Neutrophil (primary cell): ENCODE measurements at regions not wholly inside any gene's neighbourhood (a gene's known extent, or its start where the extent isn't known, plus 50 kb on each side); places are given as distances from the start of the nearest gene placed in this dataset.

Experiments used
- H3K27ac ChIP-seq: fragments of 200-600 bp; sonication (generic); 2 replicates; pipeline ENCODE4 v1.5.1; 2016; ENCODE audit warnings: mild to moderate bottlenecking, moderate library complexity
- H3K27me3 ChIP-seq: fragments of 200-600 bp; sonication (generic); 2 replicates; pipeline ENCODE4 v1.6.0; 2016; ENCODE audit warnings: mild to moderate bottlenecking
- H3K36me3 ChIP-seq: fragments of 200-600 bp; sonication (generic); 2 replicates; pipeline ENCODE4 v1.5.1; 2017
- H3K4me1 ChIP-seq, 2 experiments: fragments of 200-600 bp in 1 of 2; sonication (generic) in 1 of 2; 1 replicate in 1 of 2; 2 replicates in 1 of 2; pipeline versions ENCODE4 v1.5.1 to v1.6.1; 2013 to 2016; ENCODE audit warnings: low read depth in 1 of 2, low read length in 1 of 2, mild to moderate bottlenecking in 1 of 2, moderate library complexity in 1 of 2; ENCODE audit not compliant: control insufficient read depth in 1 of 2, insufficient read depth in 1 of 2
- H3K4me3 ChIP-seq, 2 experiments: fragments of 200-600 bp in 1 of 2; sonication (generic) in 1 of 2; 1 replicate in 1 of 2; 2 replicates in 1 of 2; pipeline ENCODE4 v1.5.1; 2013 to 2016; ENCODE audit warnings: low read depth in 1 of 2, low read length in 1 of 2, mild to moderate bottlenecking in 1 of 2, moderate library complexity in 1 of 2
- H3K9me3 ChIP-seq: fragments of 200-600 bp; sonication (generic); 2 replicates; pipeline ENCODE4 v1.5.1; 2016
- CTCF ChIP-seq: fragments of 200-600 bp; sonication (generic); IDR thresholded peaks from 2 replicates; pipeline ENCODE4 v1.5.1; 2016; ENCODE audit warnings: antibody characterized with exemption

- no peak overlapping the region for H3K4me3 ChIP-seq
- no peaks in the 10 kb centered on the region for H3K4me1 ChIP-seq
- no peak overlapping the region for H3K27ac ChIP-seq
- no peaks in the 10 kb centered on the region for H3K9me3 ChIP-seq
- no peaks in the 10 kb centered on the region for H3K27me3 ChIP-seq
- no peak for TF ChIP-seq CTCF
- H3K36me3 ChIP-seq = no peaks in the 10 kb centered on the region
Measured at GRCh38 chr5:167348980-167349379, 942.5 kb upstream of the WWC1 start.

- no peak for TF ChIP-seq CTCF
Measured at GRCh38 chr5:167351316-167351715, 940.1 kb upstream of the WWC1 start.

GRCh38 chr5:167352801-167353200 is 938.6 kb upstream of the WWC1 start:
- no peaks in the 10 kb centered on the region for H3K36me3 ChIP-seq
- H3K9me3 ChIP-seq = no peaks in the 10 kb centered on the region
- no peaks in the 10 kb centered on the region for H3K27me3 ChIP-seq
- TF ChIP-seq CTCF = no peak
- no peak overlapping the region for H3K27ac ChIP-seq
- H3K4me3 ChIP-seq = no peak overlapping the region
- H3K4me1 ChIP-seq = no peaks in the 10 kb centered on the region

More at GRCh38 chr5:167351316-167351715, 940.1 kb upstream of the WWC1 start:
- Histone ChIP-seq H3K4me3 (no peak overlapping the region), H3K36me3 (no peaks in the 10 kb centered on the region), H3K27me3 (no peaks in the 10 kb centered on the region), H3K4me1 (no peaks in the 10 kb centered on the region), H3K27ac (no peak overlapping the region), H3K9me3 (no peaks in the 10 kb centered on the region)

- no peaks in the 10 kb centered on the region for H3K4me1 ChIP-seq
- no peak for TF ChIP-seq CTCF
- H3K27me3 ChIP-seq = no peaks in the 10 kb centered on the region
- H3K27ac ChIP-seq = no peak overlapping the region
- H3K9me3 ChIP-seq = no peaks in the 10 kb centered on the region
- no peak overlapping the region for H3K4me3 ChIP-seq
- H3K36me3 ChIP-seq = no peaks in the 10 kb centered on the region
Measured at GRCh38 chr5:167355346-167355745, 936.1 kb upstream of the WWC1 start.

- Histone ChIP-seq H3K4me1 (no peaks in the 10 kb centered on the region), H3K27me3 (no peaks in the 10 kb centered on the region), H3K9me3 (no peaks in the 10 kb centered on the region), H3K36me3 (no peaks in the 10 kb centered on the region), H3K27ac (no peak overlapping the region), H3K4me3 (no peak overlapping the region)
- TF ChIP-seq CTCF = no peak
Measured at GRCh38 chr5:167356374-167356773, 935.1 kb upstream of the WWC1 start.
